Common myeloid progenitor, CD34-positive (primary cell): ENCODE measurements at regions not wholly inside any gene's neighbourhood (a gene's known extent, or its start where the extent isn't known, plus 50 kb on each side); places are given as distances from the start of the nearest gene placed in this dataset.
"Not testable (repeated sequence)": the region's sequence is repeated elsewhere in the genome, so short reads cannot be mapped to it uniquely, and the experiment has no call there.

Experiments
- CTCF ChIA-PET: fragments of 350-600 bp; sonication (Branson Sonifier 250); formaldehyde crosslinking; loops from one replicate; lab custom pipeline; 2021; ENCODE audit warnings: antibody characterized with exemption; lab: Charles Lee
- POLR2A ChIA-PET: fragments of 350-600 bp; sonication (Branson Sonifier 250); formaldehyde crosslinking; loops from one replicate; lab custom pipeline; 2021; ENCODE audit warnings: antibody characterized with exemption; lab: Charles Lee
- DNase-seq, 3 donors: peaks; one replicate each; pipeline versions ENCODE4 v3.0.0 to v3.0.0-alpha.2; 2013
- H3K27ac ChIP-seq, 2 experiments: 1 replicate in 1 of 2; 2 replicates in 1 of 2; pipeline ENCODE4 v1.7.0; 2013; ENCODE audit warnings: inconsistent platforms in 2 of 2, low read length in 2 of 2, mild to moderate bottlenecking in 2 of 2, low read depth in 1 of 2, moderate library complexity in 1 of 2; ENCODE audit not compliant: severe bottlenecking in 2 of 2, insufficient read depth in 1 of 2, poor library complexity in 1 of 2
- H3K27me3 ChIP-seq, 5 experiments: replicated peaks in 2 of 5; 1 replicate in 3 of 5; 2 replicates in 2 of 5; pipeline versions ENCODE4 v1.6.1 to v1.7.0; 2013; ENCODE audit warnings: low read length in 4 of 5, mild to moderate bottlenecking in 2 of 5, moderate library complexity in 2 of 5, inconsistent platforms in 1 of 5; ENCODE audit not compliant: insufficient read depth in 5 of 5, control insufficient read depth in 4 of 5
- H3K36me3 ChIP-seq, 4 experiments: 1 replicate in 2 of 4; 2 replicates in 2 of 4; pipeline versions ENCODE4 v1.6.1 to v1.7.0; 2013; ENCODE audit warnings: low read length in 3 of 4, control low read depth in 1 of 4, mild to moderate bottlenecking in 1 of 4; ENCODE audit not compliant: control insufficient read depth in 4 of 4, insufficient read depth in 4 of 4
- H3K4me1 ChIP-seq, 4 experiments: 1 replicate in 3 of 4; 2 replicates in 1 of 4; pipeline versions ENCODE4 v1.6.1 to v1.7.1; 2013; ENCODE audit warnings: low read length in 3 of 4, mild to moderate bottlenecking in 3 of 4, control low read depth in 1 of 4, inconsistent platforms in 1 of 4, moderate library complexity in 1 of 4; ENCODE audit not compliant: control insufficient read depth in 4 of 4, insufficient read depth in 4 of 4; ENCODE audit errors: control extremely low read depth in 1 of 4
- H3K4me3 ChIP-seq, 7 experiments: 1 replicate in 4 of 7; 2 replicates in 3 of 7; pipeline versions ENCODE4 v1.5.1 to v1.7.0; 2013; ENCODE audit warnings: mild to moderate bottlenecking in 7 of 7, low read length in 6 of 7, moderate library complexity in 6 of 7, inconsistent platforms in 2 of 7, low read depth in 2 of 7, control low read depth in 1 of 7; ENCODE audit not compliant: insufficient read depth in 4 of 7, control insufficient read depth in 1 of 7; ENCODE audit errors: extremely low read depth in 1 of 7
- H3K9me3 ChIP-seq, 5 experiments: 1 replicate in 4 of 5; 2 replicates in 1 of 5; pipeline versions ENCODE4 v1.6.1 to v1.7.1; 2013; ENCODE audit warnings: low read length in 4 of 5, mild to moderate bottlenecking in 2 of 5, inconsistent platforms in 1 of 5, low read depth in 1 of 5, moderate library complexity in 1 of 5; ENCODE audit not compliant: control insufficient read depth in 4 of 5, insufficient read depth in 2 of 5; ENCODE audit errors: control extremely low read depth in 1 of 5
- WGBS: methylation state at CpG from one replicate; pipeline ENCODE4 v1.1.5; 2013; ENCODE audit not compliant: insufficient coverage; 5-methylcytosine and 5-hydroxymethylcytosine counted together

- WGBS = 100% methylated on average over 4 of the region's 7 CpGs
- ChIA-PET CTCF (interaction anchor here (1.6 kb wide), 1 partner anchor 13 kb away, joined by 5 read pairs; no protein-coding TSS in a partner anchor), POLR2A (no interaction called here)
- Histone ChIP-seq H3K27me3 (peaks cover 0 to 16% (median 0%) of the 10 kb centered on the region in 5 experiments), H3K9me3 (no peaks in the 10 kb centered on the region), H3K4me3 (no peak overlapping the region), H3K27ac (no peak overlapping the region), H3K36me3 (no peaks in the 10 kb centered on the region), H3K4me1 (peaks cover 0 to 2% (median 0%) of the 10 kb centered on the region in 4 experiments)
- DNase-seq = no peak
Observed at GRCh38 chr10:15430969-15431771, 60.1 kb upstream of the FAM171A1 start.

- Histone ChIP-seq H3K9me3 (no peaks in the 10 kb centered on the region), H3K27me3 (peaks cover 0 to 11% (median 0%) of the 10 kb centered on the region in 5 experiments), H3K27ac (no peak overlapping the region), H3K36me3 (no peaks in the 10 kb centered on the region), H3K4me1 (no peaks in the 10 kb centered on the region), H3K4me3 (no peak overlapping the region)
- DNase-seq = no peak
- POLR2A ChIA-PET = no interaction called here
- no CpG with 5 or more reads among the region's 2 CpGs for WGBS
- CTCF ChIA-PET = interaction anchor here (0.8 to 2.2 kb wide), 4 partner anchors 10 to 16 kb away, joined by 3 to 8 read pairs (median 4); no protein-coding TSS in a partner anchor
Observed at GRCh38 chr10:15428681-15429080, 57.6 kb upstream of the FAM171A1 start.

DNA sequence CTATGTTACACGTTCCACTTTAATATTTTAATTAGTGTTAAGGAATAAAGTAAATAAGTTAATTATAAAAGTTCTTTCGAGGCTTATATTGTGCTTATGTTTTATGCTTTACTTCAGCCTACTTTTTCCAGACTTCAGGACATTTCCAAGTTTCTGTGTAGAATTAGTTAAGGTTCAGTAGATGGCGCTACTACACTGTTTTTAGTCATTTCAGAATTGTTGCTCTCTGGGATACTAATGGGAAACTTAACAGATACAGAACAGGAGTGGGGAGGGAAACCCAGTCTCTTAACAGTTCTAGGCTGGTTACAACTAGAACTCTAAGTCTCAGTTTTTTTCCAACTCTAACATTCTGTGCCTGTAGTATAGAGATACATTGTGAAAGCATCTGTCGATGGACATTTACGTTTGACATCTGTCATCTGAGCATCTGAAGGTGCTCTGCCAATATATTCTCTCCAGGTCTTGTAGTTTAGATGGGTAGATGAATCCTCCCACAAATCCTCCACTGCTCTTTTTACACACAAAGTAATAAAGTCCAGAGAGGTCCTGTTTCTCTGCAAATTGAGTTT, 56.8 kb upstream of the FAM171A1 start:
- POLR2A ChIA-PET = no interaction called here
- WGBS = no CpG with 5 or more reads among the region's 5 CpGs
- Histone ChIP-seq H3K4me1 (no peaks in the 10 kb centered on the region), H3K4me3 (no peak overlapping the region), H3K9me3 (no peaks in the 10 kb centered on the region), H3K27ac (no peak overlapping the region), H3K27me3 (peaks cover 0 to 6% (median 0%) of the 10 kb centered on the region in 5 experiments), H3K36me3 (no peaks in the 10 kb centered on the region)
- DNase-seq = peak in 2 of 3 donors; percentile 19 to 28
- CTCF ChIA-PET = interaction anchor here (0.8 to 2.2 kb wide), 4 partner anchors 10 to 16 kb away, joined by 3 to 8 read pairs (median 4); no protein-coding TSS in a partner anchor

GRCh38 chr10:15426558-15426957, 55.5 kb upstream of the FAM171A1 start:
- ChIA-PET POLR2A (no interaction called here), CTCF (no interaction called here)
- 50% methylated on average over 12 of the region's 15 CpGs for WGBS
- Histone ChIP-seq H3K4me3 (no peak overlapping the region), H3K27ac (no peak overlapping the region), H3K36me3 (no peaks in the 10 kb centered on the region), H3K27me3 (no peaks in the 10 kb centered on the region), H3K9me3 (peaks cover 0 to 2% (median 0%) of the 10 kb centered on the region in 5 experiments), H3K4me1 (no peaks in the 10 kb centered on the region)
- peak in 1 of 3 donors; percentile 18 for DNase-seq

- POLR2A ChIA-PET = no interaction called here
- Histone ChIP-seq H3K27ac (no peak overlapping the region), H3K27me3 (no peaks in the 10 kb centered on the region), H3K36me3 (no peaks in the 10 kb centered on the region), H3K9me3 (peaks cover 0 to 2% (median 0%) of the 10 kb centered on the region in 5 experiments), H3K4me1 (no peaks in the 10 kb centered on the region), H3K4me3 (no peak overlapping the region)
- WGBS = 97% methylated on average over 14 of the region's 29 CpGs
- no peak for DNase-seq
- CTCF ChIA-PET = no interaction called here
Observed at GRCh38 chr10:15426115-15426514, 55.0 kb upstream of the FAM171A1 start.

GRCh38 chr10:15421875-15422274, 50.8 kb upstream of the FAM171A1 start:
- H3K36me3 ChIP-seq, H3K27me3 ChIP-seq, POLR2A ChIA-PET, H3K27ac ChIP-seq, H3K4me3 ChIP-seq, DNase-seq, H3K9me3 ChIP-seq, H3K4me1 ChIP-seq, CTCF ChIA-PET: not testable (repeated sequence)
- 100% methylated on average over 2 of the region's 4 CpGs for WGBS
